ENCODE measurements at regions not wholly inside any gene's neighbourhood (a gene's known extent, or its start where the extent isn't known, plus 50 kb on each side); places are given as distances from the start of the nearest gene placed in this dataset.

GRCh38 chr5:101009758-101010519 lies 106.9 kb upstream of the ST8SIA4 start:
- POLR2A ChIA-PET, result no interaction called here
- no peaks in the 10 kb centered on the region for H3K79me2 ChIP-seq (ENCODE audit: control insufficient read depth, insufficient read depth, low read length)
- in situ Hi-C loops (cut with MboI), result no loop called here
- no peak for FAIRE-seq
- CTCF ChIA-PET (ENCODE audit: low intra/inter-chr PET ratio), result no interaction called here
- 21% methylated on average over 9 of the region's 9 CpGs for WGBS (ENCODE audit: insufficient coverage, low coverage, missing lambda C conversion rate)
- no peak for DNase-seq (ENCODE audit: extremely low read depth in 1 of 4, low spot score in 3 of 4)
- no peak overlapping the region for H3K9ac ChIP-seq (ENCODE audit: insufficient read depth in 1 of 2, low read depth in 2 of 2, low read length in 2 of 2)
- no peaks in the 10 kb centered on the region for H3K9me1 ChIP-seq (ENCODE audit: control insufficient read depth, insufficient read depth, low read length)
- H3K4me3 ChIP-seq, result no peak overlapping the region
- no peak overlapping the region for H3K27ac ChIP-seq (ENCODE audit: extremely low read depth, low read depth, low read length)
- no peaks in the 10 kb centered on the region for H4K20me1 ChIP-seq (replicated peaks; ENCODE audit: control insufficient read depth, insufficient read depth, low read length)
- no peaks in the 10 kb centered on the region; the same call in 1 of the 2 replicates for H3K9me3 ChIP-seq (replicated peaks; ENCODE audit: control insufficient read depth, insufficient read depth, low read depth, low read length)
- H3K4me2 ChIP-seq (ENCODE audit: insufficient read depth, low read length), result no peak overlapping the region
- intact Hi-C loops (cut with micrococcal nuclease), result no loop called here
- no peaks in the 10 kb centered on the region for H3K27me3 ChIP-seq (ENCODE audit: control insufficient read depth in 2 of 2, insufficient read depth in 2 of 2, low read length in 2 of 2)
- H3K36me3 ChIP-seq (ENCODE audit: control insufficient read depth, insufficient read depth, low read length), result no peaks in the 10 kb centered on the region
- H3K4me1 ChIP-seq (replicated peaks in 1 of 2; ENCODE audit: control insufficient read depth in 2 of 2, insufficient read depth in 2 of 2, low read length in 2 of 2), result no peaks in the 10 kb centered on the region
- H2AFZ ChIP-seq (ENCODE audit: low read depth, low read length), result no peak overlapping the region
- ATAC-seq, result no peak
- no TSS peak for BruUV-seq (replicated peaks)
- TF ChIP-seq HCFC1 (IDR thresholded peaks at IDR 0.05; ENCODE audit: low read depth, low read length), result no peak
- no peak for TF ChIP-seq SIN3A (IDR thresholded peaks at IDR 0.05; ENCODE audit: borderline replicate concordance in 2 of 2, control insufficient read depth in 1 of 2, low read depth in 2 of 2, low read length in 2 of 2)
- no peak for TF ChIP-seq ZNF75A (CRISPR knock-in tag; IDR thresholded peaks at IDR 0.05)
- no peak for TF ChIP-seq ELF1 (tag; IDR thresholded peaks at IDR 0.05)
- TF ChIP-seq ZNF134 (CRISPR knock-in tag; conservative IDR thresholded peaks at IDR 0.05), result no peak
- TF ChIP-seq NCOA1 (IDR thresholded peaks at IDR 0.05; ENCODE audit: low read depth), result no peak
- TF ChIP-seq E2F6 (IDR thresholded peaks at IDR 0.05; ENCODE audit: borderline replicate concordance in 1 of 2, extremely low read depth in 1 of 2, insufficient read depth in 1 of 2, insufficient read length in 1 of 2, low read depth in 1 of 2, low read length in 1 of 2, poor library complexity in 1 of 2, severe bottlenecking in 1 of 2), result no peak
- TF ChIP-seq CEBPG (CRISPR knock-in tag; IDR thresholded peaks at IDR 0.05), result no peak
- TF ChIP-seq CEBPG (tag; conservative IDR thresholded peaks at IDR 0.05 in 1 of 2, IDR thresholded peaks at IDR 0.05 in 1 of 2), result no peak
- TF ChIP-seq MIER1 (IDR thresholded peaks at IDR 0.05; ENCODE audit: low read depth), result no peak
- TF ChIP-seq HSF4 (CRISPR knock-in tag; IDR thresholded peaks at IDR 0.05; ENCODE audit: borderline replicate concordance), result no peak
- TF ChIP-seq POLR3A (IDR thresholded peaks at IDR 0.05; ENCODE audit: borderline replicate concordance, extremely low read depth, insufficient read depth, insufficient read length), result no peak
- no peak for TF ChIP-seq USF1 (CRISPR knock-in tag; IDR thresholded peaks at IDR 0.05)
- no peak for TF ChIP-seq POLR2AphosphoS5 (IDR thresholded peaks at IDR 0.05; ENCODE audit: control insufficient read depth, insufficient read depth, low read depth, low read length)
- no peak for TF ChIP-seq TFAM (CRISPR knock-in tag; conservative IDR thresholded peaks at IDR 0.05)
- no peak for TF ChIP-seq HOMEZ (CRISPR knock-in tag; IDR thresholded peaks at IDR 0.05)
- TF ChIP-seq ZNF174 (CRISPR knock-in tag; IDR thresholded peaks at IDR 0.05), result no peak
- no peak for TF ChIP-seq BCL6 (CRISPR knock-in tag; IDR thresholded peaks at IDR 0.05)
- TF ChIP-seq CBFA2T3 (IDR thresholded peaks at IDR 0.05), result no peak
- no peak for TF ChIP-seq PTRF (tag; IDR thresholded peaks at IDR 0.05)

All from K562 (cell line).